ENCODE measurements at regions not wholly inside any gene's neighbourhood (a gene's known extent, or its start where the extent isn't known, plus 50 kb on each side); places are given as distances from the start of the nearest gene placed in this dataset.

- no peak for DNase-seq (ENCODE audit: low spot score)
Measured at GRCh38 chr13:22175241-22175640, 504.4 kb downstream of the FGF9 start.

GRCh38 chr13:22175815-22176214, 504.9 kb downstream of the FGF9 start:
- DNase-seq (ENCODE audit: low spot score), result no peak

- no peak for DNase-seq (ENCODE audit: low spot score)
Measured at GRCh38 chr13:22176968-22177520, 506.2 kb downstream of the FGF9 start.

GRCh38 chr13:22178878-22179277, 508.0 kb downstream of the FGF9 start:
- no peak for DNase-seq (ENCODE audit: low spot score)

- DNase-seq (ENCODE audit: low spot score), result no peak
Measured at GRCh38 chr13:22187329-22187728, 516.5 kb downstream of the FGF9 start.

GRCh38 chr13:22189176-22190048, 518.5 kb downstream of the FGF9 start:
- DNase-seq (ENCODE audit: low spot score), result no peak

- no peak for DNase-seq (ENCODE audit: low spot score)
Measured at GRCh38 chr13:22193070-22193469, 522.2 kb downstream of the FGF9 start.

GRCh38 chr13:22194106-22194805, 523.4 kb downstream of the FGF9 start:
- DNase-seq (ENCODE audit: low spot score), result no peak

- no peak for DNase-seq (ENCODE audit: low spot score)
Measured at GRCh38 chr13:22195726-22196125, 524.9 kb downstream of the FGF9 start.

GRCh38 chr13:22196777-22197176, 525.9 kb downstream of the FGF9 start:
- no peak for DNase-seq (ENCODE audit: low spot score)

GRCh38 chr13:22198001-22198400, 527.1 kb downstream of the FGF9 start:
- no peak for DNase-seq (ENCODE audit: low spot score)

GRCh38 chr13:22198641-22199217, 527.9 kb downstream of the FGF9 start:
- DNase-seq (ENCODE audit: low spot score), result no peak

- DNase-seq (ENCODE audit: low spot score), result no peak
Measured at GRCh38 chr13:22200440-22200839, 529.6 kb downstream of the FGF9 start.

GRCh38 chr13:22201375-22201925, 530.6 kb downstream of the FGF9 start:
- DNase-seq (ENCODE audit: low spot score), result no peak

- no peak for DNase-seq (ENCODE audit: low spot score)
Measured at GRCh38 chr13:22210134-22210930, 539.5 kb downstream of the FGF9 start.

GRCh38 chr13:22211876-22212275, 541.0 kb downstream of the FGF9 start:
- DNase-seq (ENCODE audit: low spot score), result no peak

GRCh38 chr13:22212576-22212975, 541.7 kb downstream of the FGF9 start:
- DNase-seq (ENCODE audit: low spot score), result no peak

- DNase-seq (ENCODE audit: low spot score), result no peak
Measured at GRCh38 chr13:22214184-22214583, 543.3 kb downstream of the FGF9 start.

GRCh38 chr13:22218797-22219196, 547.9 kb downstream of the FGF9 start:
- DNase-seq (ENCODE audit: low spot score), result no peak

- DNase-seq (ENCODE audit: low spot score), result no peak
Measured at GRCh38 chr13:22219709-22220108, 548.8 kb downstream of the FGF9 start.

Data from mesenteric fat pad (tissue), 1 donor.